Spleen (tissue), 7 donors: ENCODE measurements at regions not wholly inside any gene's neighbourhood (a gene's known extent, or its start where the extent isn't known, plus 50 kb on each side); places are given as distances from the start of the nearest gene placed in this dataset.

Experiments
- POLR2A ChIP-seq, 3 donors: fragments of 450-650 bp; IDR thresholded peaks; one replicate each; pipeline ENCODE4 v1.5.1; 2017; ENCODE audit warnings: antibody characterized with exemption in 3 of 3, mild to moderate bottlenecking in 1 of 3
- POLR2AphosphoS5 ChIP-seq, 3 donors: sonication (generic); formaldehyde crosslinking; IDR thresholded peaks; one replicate each; pipeline ENCODE4 v1.5.1; 2017; ENCODE audit warnings: antibody characterized with exemption in 3 of 3
- TF ChIP-seq, protein P1 (sequence below), 11 experiments: fragments of 200-600 bp in 7 of 11; fragments of 450-650 bp in 4 of 11; sonication (generic) in 4 of 11; IDR thresholded peaks in 8 of 11; conservative IDR thresholded peaks in 3 of 11; 1 replicate in 7 of 11; 2 replicates in 4 of 11; pipeline versions ENCODE4 v1.4.0 to v1.8.0; 2016 to 2021; ENCODE audit warnings: antibody characterized with exemption in 11 of 11, inconsistent platforms in 4 of 11, mild to moderate bottlenecking in 1 of 11
- donor health status: DM: no; HTN: no; CAD: no; lungs with moderate emphysema.
- donor health status: DM: no; HTN: no; CAD: no.
- donor health status: DM: no; HTN: no; CAD: no.

DNA sequence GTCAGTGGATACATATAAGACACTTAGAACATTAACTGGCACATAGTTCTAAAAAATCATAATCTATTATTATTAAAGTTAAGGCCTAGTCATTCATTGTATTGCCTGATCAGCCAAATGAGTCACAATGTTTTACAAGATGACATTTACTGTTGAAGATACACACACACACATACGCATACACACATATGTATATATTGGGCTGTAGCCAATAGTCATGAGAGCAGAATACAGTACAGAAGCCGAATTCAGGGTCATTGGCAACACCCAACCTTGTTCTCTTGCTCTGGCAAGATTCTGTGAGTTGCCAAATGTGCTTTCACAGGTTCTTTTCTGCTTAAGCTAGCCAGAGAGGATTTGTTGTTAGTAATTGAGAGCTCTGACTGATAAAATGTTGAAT lies 922.8 kb upstream of the MAP3K7 start:
- TF ChIP-seq POLR2A (IDR thresholded peaks at IDR 0.05) = no peak
- TF ChIP-seq, protein P1, sequence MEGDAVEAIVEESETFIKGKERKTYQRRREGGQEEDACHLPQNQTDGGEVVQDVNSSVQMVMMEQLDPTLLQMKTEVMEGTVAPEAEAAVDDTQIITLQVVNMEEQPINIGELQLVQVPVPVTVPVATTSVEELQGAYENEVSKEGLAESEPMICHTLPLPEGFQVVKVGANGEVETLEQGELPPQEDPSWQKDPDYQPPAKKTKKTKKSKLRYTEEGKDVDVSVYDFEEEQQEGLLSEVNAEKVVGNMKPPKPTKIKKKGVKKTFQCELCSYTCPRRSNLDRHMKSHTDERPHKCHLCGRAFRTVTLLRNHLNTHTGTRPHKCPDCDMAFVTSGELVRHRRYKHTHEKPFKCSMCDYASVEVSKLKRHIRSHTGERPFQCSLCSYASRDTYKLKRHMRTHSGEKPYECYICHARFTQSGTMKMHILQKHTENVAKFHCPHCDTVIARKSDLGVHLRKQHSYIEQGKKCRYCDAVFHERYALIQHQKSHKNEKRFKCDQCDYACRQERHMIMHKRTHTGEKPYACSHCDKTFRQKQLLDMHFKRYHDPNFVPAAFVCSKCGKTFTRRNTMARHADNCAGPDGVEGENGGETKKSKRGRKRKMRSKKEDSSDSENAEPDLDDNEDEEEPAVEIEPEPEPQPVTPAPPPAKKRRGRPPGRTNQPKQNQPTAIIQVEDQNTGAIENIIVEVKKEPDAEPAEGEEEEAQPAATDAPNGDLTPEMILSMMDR (IDR thresholded peaks at IDR 0.05 in 8 of 11, conservative IDR thresholded peaks at IDR 0.05 in 3 of 11) = no peak
- no peak for TF ChIP-seq POLR2AphosphoS5 (IDR thresholded peaks at IDR 0.05)
